ENCODE measurements at regions not wholly inside any gene's neighbourhood (a gene's known extent, or its start where the extent isn't known, plus 50 kb on each side); places are given as distances from the start of the nearest gene placed in this dataset.

GRCh38 chr2:17124575-17125318 lies 393.5 kb downstream of the RAD51AP2 start:
- in situ Hi-C loops (cut with HindIII; ENCODE audit: low pct_unique_long_range_greater_than_20kb, low sequenced_read_pairs) (no loop called here), intact Hi-C loops (cut with micrococcal nuclease; ENCODE audit: unreplicated experiment) (no loop called here)
- Histone ChIP-seq H3K4me1 (ENCODE audit: control insufficient read depth, insufficient read depth, low read length) (no peaks in the 10 kb centered on the region), H3K27me3 (ENCODE audit: control insufficient read depth, insufficient read depth, low read length) (no peaks in the 10 kb centered on the region), H3K27ac (ENCODE audit: low read length) (no peak overlapping the region), H3K4me3 (ENCODE audit: low read depth in 2 of 2, low read length in 2 of 2) (no peak overlapping the region), H3K9me3 (ENCODE audit: control insufficient read depth, insufficient read depth, low read depth, low read length) (no peaks in the 10 kb centered on the region), H3K36me3 (ENCODE audit: control insufficient read depth, insufficient read depth, low read length) (no peaks in the 10 kb centered on the region; the same call in 1 of the 2 replicates)
- POLR2A ChIA-PET, result no interaction called here
- TF ChIP-seq TCF7L2 (IDR thresholded peaks at IDR 0.05; ENCODE audit: low read depth, low read length), result no peak
- TF ChIP-seq, protein P1, sequence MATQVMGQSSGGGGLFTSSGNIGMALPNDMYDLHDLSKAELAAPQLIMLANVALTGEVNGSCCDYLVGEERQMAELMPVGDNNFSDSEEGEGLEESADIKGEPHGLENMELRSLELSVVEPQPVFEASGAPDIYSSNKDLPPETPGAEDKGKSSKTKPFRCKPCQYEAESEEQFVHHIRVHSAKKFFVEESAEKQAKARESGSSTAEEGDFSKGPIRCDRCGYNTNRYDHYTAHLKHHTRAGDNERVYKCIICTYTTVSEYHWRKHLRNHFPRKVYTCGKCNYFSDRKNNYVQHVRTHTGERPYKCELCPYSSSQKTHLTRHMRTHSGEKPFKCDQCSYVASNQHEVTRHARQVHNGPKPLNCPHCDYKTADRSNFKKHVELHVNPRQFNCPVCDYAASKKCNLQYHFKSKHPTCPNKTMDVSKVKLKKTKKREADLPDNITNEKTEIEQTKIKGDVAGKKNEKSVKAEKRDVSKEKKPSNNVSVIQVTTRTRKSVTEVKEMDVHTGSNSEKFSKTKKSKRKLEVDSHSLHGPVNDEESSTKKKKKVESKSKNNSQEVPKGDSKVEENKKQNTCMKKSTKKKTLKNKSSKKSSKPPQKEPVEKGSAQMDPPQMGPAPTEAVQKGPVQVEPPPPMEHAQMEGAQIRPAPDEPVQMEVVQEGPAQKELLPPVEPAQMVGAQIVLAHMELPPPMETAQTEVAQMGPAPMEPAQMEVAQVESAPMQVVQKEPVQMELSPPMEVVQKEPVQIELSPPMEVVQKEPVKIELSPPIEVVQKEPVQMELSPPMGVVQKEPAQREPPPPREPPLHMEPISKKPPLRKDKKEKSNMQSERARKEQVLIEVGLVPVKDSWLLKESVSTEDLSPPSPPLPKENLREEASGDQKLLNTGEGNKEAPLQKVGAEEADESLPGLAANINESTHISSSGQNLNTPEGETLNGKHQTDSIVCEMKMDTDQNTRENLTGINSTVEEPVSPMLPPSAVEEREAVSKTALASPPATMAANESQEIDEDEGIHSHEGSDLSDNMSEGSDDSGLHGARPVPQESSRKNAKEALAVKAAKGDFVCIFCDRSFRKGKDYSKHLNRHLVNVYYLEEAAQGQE (IDR thresholded peaks at IDR 0.05; ENCODE audit: insufficient read depth in 1 of 2, low read depth in 2 of 2, low read length in 1 of 2), result no peak
- TF ChIP-seq SIN3A (IDR thresholded peaks at IDR 0.05; ENCODE audit: borderline replicate concordance, insufficient read depth, low read depth, low read length), result no peak
- TF ChIP-seq, protein P2, sequence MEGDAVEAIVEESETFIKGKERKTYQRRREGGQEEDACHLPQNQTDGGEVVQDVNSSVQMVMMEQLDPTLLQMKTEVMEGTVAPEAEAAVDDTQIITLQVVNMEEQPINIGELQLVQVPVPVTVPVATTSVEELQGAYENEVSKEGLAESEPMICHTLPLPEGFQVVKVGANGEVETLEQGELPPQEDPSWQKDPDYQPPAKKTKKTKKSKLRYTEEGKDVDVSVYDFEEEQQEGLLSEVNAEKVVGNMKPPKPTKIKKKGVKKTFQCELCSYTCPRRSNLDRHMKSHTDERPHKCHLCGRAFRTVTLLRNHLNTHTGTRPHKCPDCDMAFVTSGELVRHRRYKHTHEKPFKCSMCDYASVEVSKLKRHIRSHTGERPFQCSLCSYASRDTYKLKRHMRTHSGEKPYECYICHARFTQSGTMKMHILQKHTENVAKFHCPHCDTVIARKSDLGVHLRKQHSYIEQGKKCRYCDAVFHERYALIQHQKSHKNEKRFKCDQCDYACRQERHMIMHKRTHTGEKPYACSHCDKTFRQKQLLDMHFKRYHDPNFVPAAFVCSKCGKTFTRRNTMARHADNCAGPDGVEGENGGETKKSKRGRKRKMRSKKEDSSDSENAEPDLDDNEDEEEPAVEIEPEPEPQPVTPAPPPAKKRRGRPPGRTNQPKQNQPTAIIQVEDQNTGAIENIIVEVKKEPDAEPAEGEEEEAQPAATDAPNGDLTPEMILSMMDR (IDR thresholded peaks at IDR 0.05), result no peak
- no peak for TF ChIP-seq POLR2AphosphoS5 (IDR thresholded peaks at IDR 0.05; ENCODE audit: low read depth, low read length)
- ATAC-seq, result no peak
- BruUV-seq (replicated peaks), result no TSS peak
- CTCF ChIA-PET, result no interaction called here
- no peak for DNase-seq (ENCODE audit: low read depth, low spot score)

- H3K4me3 ChIP-seq (ENCODE audit: low read depth in 2 of 2, low read length in 2 of 2), result no peak overlapping the region
- POLR2A ChIA-PET, result no interaction called here
- no peaks in the 10 kb centered on the region for H3K27me3 ChIP-seq (ENCODE audit: control insufficient read depth, insufficient read depth, low read length)
- no peak for TF ChIP-seq POLR2AphosphoS5 (IDR thresholded peaks at IDR 0.05; ENCODE audit: low read depth, low read length)
- TF ChIP-seq, protein P2 (IDR thresholded peaks at IDR 0.05), result no peak
- TF ChIP-seq, protein P1 (IDR thresholded peaks at IDR 0.05; ENCODE audit: insufficient read depth in 1 of 2, low read depth in 2 of 2, low read length in 1 of 2), result no peak
- no peak for TF ChIP-seq SIN3A (IDR thresholded peaks at IDR 0.05; ENCODE audit: borderline replicate concordance, insufficient read depth, low read depth, low read length)
- TF ChIP-seq TCF7L2 (IDR thresholded peaks at IDR 0.05; ENCODE audit: low read depth, low read length), result no peak
- CTCF ChIA-PET, result no interaction called here
- H3K36me3 ChIP-seq (ENCODE audit: control insufficient read depth, insufficient read depth, low read length), result no peaks in the 10 kb centered on the region; the same call in 1 of the 2 replicates
- in situ Hi-C loops (cut with HindIII; ENCODE audit: low pct_unique_long_range_greater_than_20kb, low sequenced_read_pairs) (no loop called here), intact Hi-C loops (cut with micrococcal nuclease; ENCODE audit: unreplicated experiment) (no loop called here)
- BruUV-seq (replicated peaks), result no TSS peak
- H3K4me1 ChIP-seq (ENCODE audit: control insufficient read depth, insufficient read depth, low read length), result no peaks in the 10 kb centered on the region
- no peaks in the 10 kb centered on the region for H3K9me3 ChIP-seq (ENCODE audit: control insufficient read depth, insufficient read depth, low read depth, low read length)
- no peak overlapping the region for H3K27ac ChIP-seq (ENCODE audit: low read length)
- no peak for DNase-seq (ENCODE audit: low read depth, low spot score)
- no peak for ATAC-seq
Observed at GRCh38 chr2:17122887-17123501, 395.2 kb downstream of the RAD51AP2 start.

All from Panc1 (cell line).